ENCODE measurements at regions not wholly inside any gene's neighbourhood (a gene's known extent, or its start where the extent isn't known, plus 50 kb on each side); places are given as distances from the start of the nearest gene placed in this dataset.

DNA sequence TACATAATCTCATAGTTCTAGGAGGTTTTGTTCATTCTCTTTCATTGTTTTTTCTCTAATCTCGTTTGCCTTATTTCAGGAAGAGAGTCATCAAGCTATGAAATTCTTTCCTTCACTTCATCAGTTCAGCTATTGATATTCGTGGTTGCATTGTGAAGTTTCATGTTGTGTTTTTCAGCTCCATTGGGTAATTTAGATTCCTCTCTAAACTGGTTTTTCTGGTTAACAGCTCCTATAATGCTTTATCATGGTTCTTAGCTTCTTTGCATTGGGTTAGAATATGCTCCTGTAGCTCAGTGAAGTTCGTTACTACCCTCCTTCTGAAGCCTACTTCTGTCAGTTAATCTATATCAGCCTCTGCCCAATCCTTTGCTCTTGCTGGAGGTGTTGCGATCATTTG lies 69.4 kb upstream of the CD96 start:
- no peak overlapping the region for H3K4me3 Mint-ChIP-seq
- H3F3A ChIP-seq (replicated peaks; ENCODE audit: low read depth): no peaks in the 10 kb centered on the region
- peaks cover 8% of the 10 kb centered on the region for H3K9me3 Mint-ChIP-seq
- H3K4me2 ChIP-seq: peak overlapping the region; percentile 27; the same call in 1 of the 2 replicates
- H3K27ac ChIP-seq (ENCODE audit: low read depth): no peak overlapping the region
- TF ChIP-seq ETS1 (IDR thresholded peaks at IDR 0.05) (no peak), ZNF331 (CRISPR knock-in tag; IDR thresholded peaks at IDR 0.05; ENCODE audit: low read depth) (no peak), JUNB (IDR thresholded peaks at IDR 0.05; ENCODE audit: unreplicated experiment) (no peak), REST (IDR thresholded peaks at IDR 0.05; ENCODE audit: unreplicated experiment) (no peak), NANOG (IDR thresholded peaks at IDR 0.05; ENCODE audit: borderline replicate concordance) (no peak), EZH2 (IDR thresholded peaks at IDR 0.05; ENCODE audit: low read depth, unreplicated experiment) (no peak), CREB1 (CRISPR knock-in tag; IDR thresholded peaks at IDR 0.05; ENCODE audit: low read depth) (no peak), STAT1 (IDR thresholded peaks at IDR 0.05; ENCODE audit: unreplicated experiment) (no peak), ZNF462 (CRISPR knock-in tag; IDR thresholded peaks at IDR 0.05) (no peak), EZH2phosphoT487 (IDR thresholded peaks at IDR 0.05; ENCODE audit: unreplicated experiment) (no peak), ZNF114 (CRISPR knock-in tag; IDR thresholded peaks at IDR 0.05) (no peak), POLR2AphosphoS5 (IDR thresholded peaks at IDR 0.05; ENCODE audit: low read depth) (no peak)
- TF ChIP-seq, protein P1, sequence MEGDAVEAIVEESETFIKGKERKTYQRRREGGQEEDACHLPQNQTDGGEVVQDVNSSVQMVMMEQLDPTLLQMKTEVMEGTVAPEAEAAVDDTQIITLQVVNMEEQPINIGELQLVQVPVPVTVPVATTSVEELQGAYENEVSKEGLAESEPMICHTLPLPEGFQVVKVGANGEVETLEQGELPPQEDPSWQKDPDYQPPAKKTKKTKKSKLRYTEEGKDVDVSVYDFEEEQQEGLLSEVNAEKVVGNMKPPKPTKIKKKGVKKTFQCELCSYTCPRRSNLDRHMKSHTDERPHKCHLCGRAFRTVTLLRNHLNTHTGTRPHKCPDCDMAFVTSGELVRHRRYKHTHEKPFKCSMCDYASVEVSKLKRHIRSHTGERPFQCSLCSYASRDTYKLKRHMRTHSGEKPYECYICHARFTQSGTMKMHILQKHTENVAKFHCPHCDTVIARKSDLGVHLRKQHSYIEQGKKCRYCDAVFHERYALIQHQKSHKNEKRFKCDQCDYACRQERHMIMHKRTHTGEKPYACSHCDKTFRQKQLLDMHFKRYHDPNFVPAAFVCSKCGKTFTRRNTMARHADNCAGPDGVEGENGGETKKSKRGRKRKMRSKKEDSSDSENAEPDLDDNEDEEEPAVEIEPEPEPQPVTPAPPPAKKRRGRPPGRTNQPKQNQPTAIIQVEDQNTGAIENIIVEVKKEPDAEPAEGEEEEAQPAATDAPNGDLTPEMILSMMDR (conservative IDR thresholded peaks at IDR 0.05; ENCODE audit: low read depth in 2 of 2): no peak
- H3K4me3 ChIP-seq: no peak overlapping the region
- H3K27me3 Mint-ChIP-seq (ENCODE audit: insufficient read depth, low read depth, poor library complexity): peaks cover 3% of the 10 kb centered on the region
- peaks cover 28% of the 10 kb centered on the region for H3K4me1 Mint-ChIP-seq
- ATAC-seq: no peak
- H3K4me1 ChIP-seq (ENCODE audit: insufficient read depth): peaks cover 22% of the 10 kb centered on the region
- peaks cover 15% of the 10 kb centered on the region; the same call in 2 of the 3 replicates for H3K36me3 Mint-ChIP-seq (ENCODE audit: low read depth)
- no peaks in the 10 kb centered on the region for H3K79me2 ChIP-seq (replicated peaks; ENCODE audit: insufficient read depth)
- H4K20me1 ChIP-seq (replicated peaks; ENCODE audit: insufficient read depth): no peaks in the 10 kb centered on the region
- H3K27me3 ChIP-seq (ENCODE audit: insufficient read depth): no peaks in the 10 kb centered on the region
- H3K36me3 ChIP-seq (ENCODE audit: insufficient read depth): no peaks in the 10 kb centered on the region
- DNase-seq (ENCODE audit: low spot score): peak; percentile 38
- H3K27ac Mint-ChIP-seq: peak overlapping the region; percentile 62
- H2AFZ ChIP-seq: no peak overlapping the region; the same call in 1 of the 2 replicates
- peaks cover 23% of the 10 kb centered on the region for H3K9me2 ChIP-seq (ENCODE audit: insufficient read depth)
